ENCODE measurements at regions not wholly inside any gene's neighbourhood (a gene's known extent, or its start where the extent isn't known, plus 50 kb on each side); places are given as distances from the start of the nearest gene placed in this dataset.
"Not testable (repeated sequence)": the region's sequence is repeated elsewhere in the genome, so short reads cannot be mapped to it uniquely, and the experiment has no call there.

DNA sequence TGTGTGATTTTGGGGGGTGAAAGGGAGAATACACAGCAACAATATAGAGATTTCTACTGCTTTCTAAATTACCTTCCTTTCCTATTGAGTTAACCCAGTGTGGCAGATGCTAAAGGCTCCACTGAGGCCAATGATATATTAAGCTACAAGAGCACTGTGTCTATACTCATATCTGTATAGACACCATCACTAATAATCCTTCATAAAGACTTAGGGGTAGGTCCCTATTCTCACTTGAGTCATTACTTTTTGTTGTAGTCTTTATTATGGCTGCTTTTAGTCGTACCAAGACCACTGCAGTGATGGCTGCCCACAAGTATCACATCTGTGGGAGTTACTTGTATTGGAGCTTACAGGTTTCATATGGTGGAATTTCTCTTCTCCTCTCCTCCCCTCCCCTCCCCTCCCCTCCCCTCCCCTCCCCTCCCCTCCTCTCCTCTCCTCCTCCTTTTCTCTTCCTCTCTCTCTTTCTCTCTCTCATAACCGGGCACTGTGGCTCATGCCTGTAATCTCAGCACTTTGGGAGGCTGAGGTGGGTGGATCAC is 637.6 kb downstream of the ADCYAP1 start:
- no peak for DNase-seq (ENCODE audit: low read depth, low spot score)

DNA sequence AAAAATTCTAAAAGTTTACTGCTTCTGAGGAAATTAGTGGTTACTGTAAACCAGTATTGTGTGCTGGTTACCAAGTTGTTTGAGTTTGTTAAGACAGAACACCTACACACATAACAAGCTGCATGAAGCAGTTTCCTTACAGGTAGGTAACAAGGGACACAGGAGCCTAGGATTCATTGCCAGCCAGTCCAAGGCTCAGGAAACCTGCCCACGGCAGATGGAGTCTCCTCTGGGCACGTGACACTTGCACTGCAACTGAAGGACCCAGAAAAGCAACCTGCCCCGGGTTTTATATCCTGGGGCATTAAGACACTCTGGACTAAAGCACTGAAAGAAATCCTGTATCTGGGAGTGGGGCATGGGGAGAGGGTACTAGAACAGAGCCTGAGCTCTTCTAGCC is 639.3 kb downstream of the ADCYAP1 start:
- no peak for DNase-seq (ENCODE audit: low read depth, low spot score)

DNA sequence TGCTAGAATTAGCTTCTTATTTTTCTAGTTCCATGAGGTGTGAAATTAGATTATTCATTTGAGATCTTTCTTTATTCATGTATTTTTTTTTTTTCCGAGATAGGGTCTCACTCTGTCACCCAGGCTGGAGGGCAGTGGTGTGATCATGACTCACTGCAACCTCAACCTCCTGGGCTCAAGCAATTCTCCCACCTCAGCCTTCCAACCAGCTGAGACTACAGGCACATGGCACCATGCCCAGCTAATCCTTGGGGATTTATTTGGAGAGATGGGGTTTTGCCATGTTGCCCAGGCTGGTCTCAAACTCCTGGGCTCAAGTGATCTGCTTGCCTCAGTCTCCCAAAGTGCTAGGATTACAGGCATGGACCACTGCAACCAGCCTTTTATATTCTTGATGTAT is 653.0 kb downstream of the ADCYAP1 start:
- DNase-seq (ENCODE audit: low read depth, low spot score), result not testable (repeated sequence)

DNA sequence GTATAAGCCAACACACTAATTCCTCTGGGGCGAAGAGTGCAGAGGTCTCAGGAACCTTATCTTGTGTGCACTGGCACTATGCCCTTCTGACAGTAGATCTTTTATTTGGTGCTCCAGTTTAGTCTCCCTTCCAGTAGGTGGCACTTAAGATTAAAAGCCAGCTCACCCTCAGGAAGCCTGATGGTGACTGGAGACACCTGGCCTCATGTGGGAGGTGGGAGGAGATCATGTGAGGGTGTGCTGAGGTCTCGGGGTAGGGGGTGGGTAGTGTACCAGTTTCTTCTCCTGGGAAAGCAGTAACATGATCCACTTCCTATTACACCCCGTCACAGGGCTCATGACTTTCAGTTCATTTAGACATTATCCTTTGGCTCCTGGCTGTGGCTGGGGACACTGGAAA is 654.9 kb downstream of the ADCYAP1 start:
- DNase-seq (ENCODE audit: low read depth, low spot score), result no peak

DNA sequence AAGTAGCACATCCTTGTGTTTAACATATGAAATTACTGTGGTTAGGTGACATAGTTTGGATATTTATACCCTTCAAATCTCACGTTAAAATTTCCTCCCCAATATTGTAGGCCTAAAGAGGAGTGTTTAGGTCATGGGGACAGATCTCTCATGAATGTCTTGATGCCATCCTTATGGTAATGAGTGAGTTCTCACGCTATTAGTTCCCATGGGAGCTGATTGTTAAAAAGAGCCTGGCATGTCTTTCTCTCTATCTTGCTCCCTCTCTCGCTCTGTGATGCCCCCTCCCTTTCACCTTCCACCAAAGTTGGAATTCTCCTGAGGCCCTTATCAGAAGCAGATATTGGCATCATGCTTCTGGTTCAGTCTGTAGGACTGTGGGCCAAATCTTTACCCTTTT is 660.1 kb downstream of the ADCYAP1 start:
- no peak for DNase-seq (ENCODE audit: low read depth, low spot score)

DNA sequence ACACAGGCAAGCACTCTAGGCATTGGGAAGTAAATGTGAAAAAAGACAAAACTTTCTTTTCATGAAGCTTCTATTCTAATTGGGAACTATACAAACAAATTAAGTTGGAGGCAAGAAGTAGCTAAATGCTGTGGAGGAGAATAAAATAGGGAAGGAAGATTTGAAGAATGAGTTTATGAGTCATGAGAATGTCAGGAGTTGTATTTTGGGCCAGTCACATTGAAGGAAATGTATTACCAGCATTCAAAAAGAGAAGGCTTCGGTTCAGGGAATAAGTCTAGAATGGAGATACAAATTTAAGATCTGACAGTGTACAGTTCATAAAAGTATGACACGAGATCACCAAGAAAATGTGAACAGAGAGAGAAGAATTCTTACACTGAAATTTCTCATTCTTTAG is 666.5 kb downstream of the ADCYAP1 start:
- no peak for DNase-seq (ENCODE audit: low read depth, low spot score)

DNA sequence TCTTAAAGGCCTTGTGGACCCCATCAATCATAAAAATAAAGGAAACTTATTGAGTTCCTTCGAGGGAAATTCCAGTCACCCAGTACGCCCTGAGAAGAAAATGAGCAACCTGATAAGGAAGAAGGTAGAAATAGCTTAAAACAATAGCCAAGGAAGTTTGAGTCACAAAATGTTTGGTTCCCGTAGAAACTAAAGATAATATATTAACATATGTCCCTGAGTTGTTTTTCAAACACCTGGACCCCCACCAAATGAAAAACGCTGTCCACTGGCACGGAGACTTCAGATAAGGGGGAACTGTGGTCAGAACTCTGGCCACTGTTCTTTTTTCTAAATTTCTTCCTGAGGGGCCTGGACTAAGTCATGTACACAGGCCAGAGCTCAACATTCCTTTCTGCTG is 669.1 kb downstream of the ADCYAP1 start:
- DNase-seq (ENCODE audit: low read depth, low spot score), result no peak

DNA sequence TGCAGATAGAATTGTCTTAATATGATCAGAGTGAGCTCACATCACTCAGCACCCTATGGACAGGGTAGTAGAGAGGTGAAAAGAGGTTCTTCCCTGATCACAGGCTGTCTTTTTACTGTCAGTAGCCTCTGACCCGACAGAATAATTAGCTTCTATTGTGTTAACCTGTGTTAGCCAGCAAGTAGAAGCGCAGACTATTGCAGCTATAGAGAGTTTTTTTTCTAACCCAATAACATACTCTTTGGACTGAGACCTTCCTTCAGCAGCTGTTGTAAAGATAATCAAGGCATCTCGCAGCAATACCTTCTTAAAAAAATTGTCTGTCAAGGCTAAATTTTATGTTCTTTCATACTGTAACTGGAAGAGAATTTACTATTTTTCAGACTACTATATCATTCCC is 670.4 kb downstream of the ADCYAP1 start:
- DNase-seq (ENCODE audit: low read depth, low spot score), result no peak

DNA sequence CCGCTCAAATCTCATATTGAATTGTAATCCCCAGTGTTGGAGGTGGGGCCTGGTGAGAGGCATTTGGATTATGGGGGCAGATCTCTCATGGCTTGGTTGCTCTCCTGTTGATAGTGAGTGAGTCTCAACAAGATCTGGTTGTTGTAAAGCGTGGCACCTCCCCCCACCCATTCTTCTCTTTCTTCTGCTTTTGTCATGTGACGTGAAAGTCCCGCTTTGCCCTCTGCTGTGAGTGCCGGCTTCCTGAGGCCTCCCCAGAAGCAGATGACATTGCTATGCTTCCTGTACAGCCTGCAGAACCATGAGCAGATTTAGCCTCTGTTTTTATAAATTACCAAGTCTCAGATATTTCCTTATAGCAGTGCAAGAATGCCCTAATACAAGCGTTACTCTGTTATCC is 673.8 kb downstream of the ADCYAP1 start:
- DNase-seq (ENCODE audit: low read depth, low spot score), result no peak

DNA sequence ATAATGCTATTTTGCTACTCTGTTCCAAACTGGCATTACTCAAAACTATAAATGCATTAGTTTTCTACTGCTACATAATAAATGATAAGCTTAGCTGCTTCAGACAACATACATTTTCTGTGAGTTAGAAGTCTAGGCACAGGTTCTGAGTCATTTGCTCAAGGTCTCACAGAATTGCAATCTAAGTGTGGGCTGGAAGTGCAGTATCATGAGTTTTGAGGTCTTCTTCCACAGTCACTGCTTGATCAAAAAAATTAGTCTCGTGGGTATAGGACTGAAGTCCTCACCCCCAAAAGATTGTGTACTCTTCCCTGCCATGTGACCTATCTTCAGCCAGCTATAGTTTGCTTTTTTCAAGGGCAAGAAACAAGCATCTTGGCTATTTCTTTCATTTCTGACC is 676.9 kb downstream of the ADCYAP1 start:
- DNase-seq (ENCODE audit: low read depth, low spot score), result no peak

DNA sequence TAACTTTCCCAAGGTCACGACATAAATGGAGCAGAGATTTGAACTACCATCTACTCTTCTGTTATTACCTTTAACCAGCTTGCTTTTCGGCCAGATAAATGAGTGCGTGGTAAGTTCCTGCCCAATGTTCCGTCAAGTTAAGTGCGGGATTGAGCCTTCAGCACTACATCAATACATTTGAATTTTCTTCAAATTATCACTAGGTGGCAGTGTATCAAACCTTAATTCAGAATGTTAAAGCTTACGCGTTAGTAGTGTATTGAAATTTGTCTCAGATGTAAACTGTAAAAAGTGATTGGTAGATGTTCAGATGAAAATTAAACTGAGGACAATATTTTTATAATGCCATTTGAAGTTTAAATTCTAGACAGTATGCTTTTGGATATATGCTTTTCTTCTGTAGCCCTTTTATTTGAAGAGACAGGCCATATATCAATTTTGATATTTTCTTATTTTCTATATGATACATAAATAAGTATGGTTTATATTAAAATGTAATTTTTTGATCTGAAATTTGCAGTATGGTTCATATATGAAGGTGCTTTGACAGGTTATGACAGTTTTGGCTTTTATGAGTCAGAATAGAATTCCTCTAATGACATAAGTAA is 681.3 kb downstream of the ADCYAP1 start:
- DNase-seq (ENCODE audit: low read depth, low spot score), result no peak

DNA sequence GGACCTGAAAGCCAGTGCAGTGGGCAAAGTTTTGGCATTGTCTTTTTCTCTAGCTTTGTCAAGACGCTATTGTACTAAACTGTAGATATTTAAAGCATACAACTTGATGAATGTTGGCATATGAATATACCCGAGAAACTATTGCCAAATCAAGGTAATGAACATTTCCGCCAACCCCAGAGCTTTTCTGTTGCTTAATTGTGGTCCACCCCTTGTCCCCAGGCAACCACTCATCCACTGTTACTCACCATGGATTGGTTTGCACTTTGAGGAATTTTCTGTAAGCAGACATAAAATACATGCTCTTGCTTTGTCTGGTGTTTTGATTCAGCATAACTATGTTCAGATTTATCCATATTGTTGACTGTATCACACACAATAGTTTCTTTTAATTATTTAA is 688.4 kb downstream of the ADCYAP1 start:
- no peak for DNase-seq (ENCODE audit: low read depth, low spot score)

DNA sequence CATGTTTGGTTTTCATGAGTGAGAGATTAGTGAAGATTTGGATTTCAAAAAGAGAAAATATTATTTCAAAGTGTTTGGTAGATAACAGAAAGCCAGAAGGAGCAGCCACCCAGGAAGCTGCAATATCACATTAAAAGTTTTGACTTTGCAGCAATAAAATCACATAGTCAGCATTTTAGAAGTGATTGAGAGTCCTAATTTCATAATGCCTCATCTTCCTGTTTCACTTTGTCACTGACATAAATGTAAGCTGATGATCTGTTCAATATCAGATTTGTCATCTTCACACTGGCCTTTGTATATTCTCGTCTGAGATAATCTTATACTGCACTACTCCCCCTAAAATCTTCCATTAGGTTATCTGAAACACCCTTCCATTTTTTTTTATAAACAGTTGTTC is 690.5 kb downstream of the ADCYAP1 start:
- no peak for DNase-seq (ENCODE audit: low read depth, low spot score)

DNA sequence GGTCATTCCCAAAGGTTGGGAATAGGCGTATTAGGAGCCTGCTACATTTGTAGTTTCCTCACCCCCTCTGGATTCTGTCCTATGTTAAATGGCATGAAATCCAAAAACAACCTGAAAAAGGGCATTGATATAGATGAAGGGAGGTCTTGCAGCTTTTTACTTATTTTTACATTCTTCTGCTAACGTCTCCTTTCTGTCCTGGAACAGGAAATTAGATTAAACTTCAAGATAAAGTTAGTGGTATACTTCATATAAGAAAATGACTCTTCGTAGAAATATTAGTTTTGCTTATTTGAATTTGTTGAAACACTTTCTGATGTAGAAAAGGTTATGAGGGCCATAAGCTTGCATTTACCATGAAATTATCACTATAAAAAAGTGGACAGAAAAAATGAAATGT is 694.5 kb downstream of the ADCYAP1 start:
- no peak for DNase-seq (ENCODE audit: low read depth, low spot score)

DNA sequence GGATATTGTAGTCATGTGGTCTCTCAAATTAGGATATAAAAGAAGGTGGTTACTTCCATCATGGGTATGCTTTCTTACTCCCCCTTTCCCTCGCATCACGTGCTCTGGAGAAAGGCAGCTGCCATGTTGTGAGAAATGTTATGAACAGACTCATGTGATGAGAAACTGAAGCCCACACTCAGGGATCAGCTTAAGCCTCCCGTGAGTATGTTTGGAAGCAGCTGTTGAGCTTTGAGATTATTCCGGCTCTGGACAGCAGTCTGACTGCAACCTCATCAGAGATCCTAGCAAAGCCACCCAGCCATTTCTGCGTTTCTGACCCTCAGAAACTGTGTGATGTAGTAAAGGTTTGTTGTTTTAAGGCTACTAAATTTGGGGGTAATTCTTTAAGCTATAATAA is 700.1 kb downstream of the ADCYAP1 start:
- DNase-seq (ENCODE audit: low read depth, low spot score), result no peak

DNA sequence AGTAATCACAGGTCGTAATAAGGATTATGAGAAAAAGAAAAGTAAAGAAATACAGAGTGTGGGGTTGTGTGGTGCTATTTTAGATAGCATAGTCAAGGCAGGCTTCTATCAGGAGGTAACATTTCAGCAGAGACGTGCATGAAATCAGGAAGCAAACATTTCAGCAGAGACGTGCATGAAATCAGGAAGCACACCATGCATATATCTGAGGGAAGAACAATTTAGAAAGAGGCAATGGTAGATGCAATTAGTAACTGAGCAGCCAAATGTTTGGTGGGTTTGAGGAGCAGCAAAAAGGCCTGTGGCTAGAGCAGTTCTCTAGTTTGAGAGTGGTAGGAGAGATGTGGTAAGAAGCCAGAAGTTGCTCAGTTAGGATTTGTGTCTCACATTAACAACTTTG is 713.7 kb downstream of the ADCYAP1 start:
- DNase-seq (ENCODE audit: low read depth, low spot score), result no peak

DNA sequence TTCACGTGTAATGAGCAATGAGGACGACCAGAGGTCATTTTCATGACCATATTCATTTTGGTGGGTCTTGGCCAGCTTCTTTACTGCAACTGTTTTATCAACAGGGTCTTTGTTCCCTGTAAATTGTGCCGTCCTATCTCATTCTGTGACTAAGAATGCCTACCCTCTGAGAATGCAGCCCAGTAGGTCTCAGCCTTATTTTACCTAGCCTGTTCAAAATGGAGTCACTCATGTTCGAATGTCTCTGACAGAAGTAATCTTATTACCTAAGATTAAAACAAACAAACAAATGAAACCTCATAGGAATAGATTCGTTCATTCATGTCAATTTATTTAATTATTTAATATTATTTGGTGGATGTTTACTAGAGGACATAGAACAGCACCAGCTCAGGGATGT is 714.8 kb downstream of the ADCYAP1 start:
- no peak for DNase-seq (ENCODE audit: low read depth, low spot score)

DNA sequence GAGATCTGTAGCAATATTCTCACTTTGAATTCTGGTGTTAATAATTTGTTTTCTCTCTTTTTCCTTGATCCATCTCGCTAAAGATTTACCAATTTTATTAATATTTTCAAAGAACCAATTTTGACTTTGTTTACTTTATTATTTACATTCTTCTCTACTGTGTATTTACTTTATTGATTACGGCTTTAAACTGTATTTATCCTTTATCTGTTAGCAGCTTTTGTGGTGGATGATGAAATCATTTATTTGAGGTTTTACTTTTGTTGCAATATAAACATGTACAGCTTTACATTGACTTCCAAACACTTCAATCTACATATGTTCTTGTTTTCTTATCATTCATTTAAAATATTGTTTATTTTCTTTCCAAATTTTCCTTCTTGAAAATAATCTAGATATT is 719.9 kb downstream of the ADCYAP1 start:
- no peak for DNase-seq (ENCODE audit: low read depth, low spot score)

DNA sequence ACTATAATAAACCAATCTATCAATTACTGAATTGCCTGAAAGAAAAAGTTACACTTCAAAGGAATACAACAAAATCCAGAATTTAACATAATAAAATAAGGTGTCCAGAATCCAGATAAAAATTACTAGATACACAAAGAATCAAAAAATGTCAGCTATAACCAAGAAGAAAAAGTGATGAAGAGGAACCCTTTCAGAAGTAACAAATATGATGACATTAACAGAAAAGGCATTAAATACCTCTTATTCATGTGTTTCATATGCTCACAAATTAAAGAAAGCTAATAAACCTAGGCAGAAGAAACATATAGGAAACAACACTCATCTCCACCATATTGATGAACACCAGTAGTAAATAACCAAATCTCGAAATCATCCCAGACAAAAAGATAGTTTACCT is 722.8 kb downstream of the ADCYAP1 start:
- no peak for DNase-seq (ENCODE audit: low read depth, low spot score)

DNA sequence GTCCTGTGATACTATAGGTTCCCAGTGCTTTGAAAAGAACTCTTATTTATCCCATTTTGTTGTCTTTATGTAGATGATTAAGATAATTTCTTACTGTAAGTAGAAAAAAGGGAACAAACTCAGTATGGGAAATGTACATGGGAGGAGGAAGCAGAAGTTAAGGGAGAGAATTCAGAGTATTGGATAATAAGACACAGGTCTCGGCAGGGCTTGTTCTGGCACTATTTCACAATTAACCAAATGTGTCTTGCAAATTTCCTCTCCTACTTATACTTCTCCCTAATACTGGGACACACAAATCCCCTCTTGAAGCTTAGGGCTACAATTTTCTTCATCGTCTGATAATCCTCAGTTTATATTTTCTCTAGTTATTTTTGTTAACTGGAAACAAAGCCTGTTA is 744.0 kb downstream of the ADCYAP1 start:
- DNase-seq (ENCODE audit: low read depth, low spot score), result no peak

DNA sequence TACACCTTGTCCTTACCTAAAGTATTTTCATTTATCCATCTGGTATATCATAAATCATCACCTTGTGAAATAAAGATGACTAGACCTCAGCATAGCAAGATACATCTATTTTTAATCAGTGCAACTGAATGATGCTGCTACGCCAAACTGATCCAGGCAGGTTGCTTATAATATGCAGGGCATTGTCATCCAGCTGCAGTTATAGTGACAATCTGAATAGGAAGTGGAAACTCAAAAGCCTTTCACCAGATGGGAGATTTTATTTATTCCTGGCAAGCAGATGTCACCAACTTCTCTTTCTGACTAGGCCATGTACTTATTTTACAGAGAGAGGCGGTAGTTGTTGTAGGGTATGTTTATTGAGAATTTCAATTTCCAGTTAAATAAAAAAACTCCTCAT is 747.3 kb downstream of the ADCYAP1 start:
- DNase-seq (ENCODE audit: low read depth, low spot score), result no peak

DNA sequence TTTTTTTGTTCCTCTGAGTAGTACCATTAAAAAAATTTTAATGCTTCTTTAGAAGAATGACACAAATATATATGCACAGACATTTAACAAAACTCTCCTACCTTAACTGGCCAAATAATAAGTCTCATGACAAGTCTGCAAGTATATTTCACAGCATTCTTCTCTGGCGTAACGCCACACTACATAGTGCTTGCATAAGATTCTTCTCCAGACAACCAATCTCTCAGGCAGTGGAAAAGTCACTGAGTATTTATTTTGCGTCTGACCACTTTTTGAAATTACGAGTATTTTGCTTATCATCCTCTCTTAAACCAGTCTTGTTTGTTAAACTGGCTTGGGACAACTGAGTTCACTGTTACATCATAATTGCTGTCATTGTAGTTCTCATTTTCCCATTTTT is 749.2 kb downstream of the ADCYAP1 start:
- no peak for DNase-seq (ENCODE audit: low read depth, low spot score)

DNA sequence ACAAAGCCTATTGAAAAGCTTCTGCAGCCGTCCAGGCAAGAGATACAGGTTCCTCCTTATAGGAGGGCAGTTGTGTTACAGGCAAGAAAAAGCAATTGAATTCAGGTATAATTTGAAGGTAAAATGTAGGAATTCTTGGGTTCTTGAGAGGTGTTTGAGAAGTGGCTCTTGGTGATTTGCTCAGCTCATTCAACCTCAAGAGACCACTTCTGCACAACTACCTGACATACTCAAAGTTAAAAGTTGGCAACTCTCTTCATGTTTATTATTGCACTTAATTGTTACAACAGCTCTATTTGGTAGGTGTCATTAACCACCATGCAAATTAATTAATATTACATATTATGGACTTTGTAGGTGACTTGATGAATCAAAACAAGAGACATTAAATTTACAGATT is 753.2 kb downstream of the ADCYAP1 start:
- DNase-seq (ENCODE audit: low read depth, low spot score), result no peak

DNA sequence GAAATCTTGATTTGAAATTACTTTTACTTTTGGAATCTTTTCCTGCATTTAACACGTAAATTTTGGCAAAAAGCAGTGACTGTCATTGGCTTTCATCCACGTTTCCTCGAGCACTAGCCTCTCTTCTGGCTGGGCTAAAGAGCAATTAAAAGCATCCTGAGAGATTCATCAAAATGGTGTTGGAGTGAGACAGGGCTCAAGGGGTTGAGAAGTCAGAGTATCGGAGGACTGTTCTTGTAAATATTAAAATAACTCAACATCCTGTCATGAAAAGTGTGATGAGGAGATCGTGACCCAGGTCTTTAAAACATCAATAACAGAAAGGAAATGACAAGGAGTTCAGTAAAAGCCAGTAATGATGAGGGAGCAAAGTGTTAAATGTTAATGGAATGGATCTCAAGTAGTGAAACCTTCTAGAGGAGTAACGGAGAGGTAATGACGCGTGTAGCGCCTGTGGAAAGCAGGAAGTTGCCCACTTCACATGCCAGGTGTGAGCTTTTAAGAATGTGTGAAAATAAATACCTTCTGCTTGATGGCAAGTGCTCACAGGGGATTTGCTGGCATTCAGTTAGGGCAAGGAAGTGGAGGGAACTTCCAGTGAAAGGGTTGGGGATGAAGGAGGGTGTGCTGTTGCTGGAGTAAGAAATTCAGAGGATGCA is 754.4 kb downstream of the ADCYAP1 start:
- no peak for DNase-seq (ENCODE audit: low read depth, low spot score)

Data from activated CD4-positive, CD25-positive, alpha-beta regulatory T cell treated with anti-CD3 and anti-CD28 coated beads, Interleukin-2, amount 50 U/mL, for 16 hours (primary cell).